Esophagus muscularis mucosa (tissue), 3 donors: ENCODE measurements at regions not wholly inside any gene's neighbourhood (a gene's known extent, or its start where the extent isn't known, plus 50 kb on each side); places are given as distances from the start of the nearest gene placed in this dataset.

ENCODE experiments used
- CTCF ChIP-seq, 3 experiments: fragments of 200-600 bp in 2 of 3; fragments of 450-650 bp in 1 of 3; sonication (generic) in 2 of 3; IDR thresholded peaks; one replicate each; pipeline ENCODE4 v1.5.1; 2017 to 2019; ENCODE audit warnings: antibody characterized with exemption in 3 of 3, mild to moderate bottlenecking in 2 of 3, moderate library complexity in 1 of 3
- POLR2A ChIP-seq: fragments of 450-650 bp; IDR thresholded peaks from one replicate; pipeline ENCODE4 v1.6.1; 2017; ENCODE audit warnings: antibody characterized with exemption, moderate library complexity, mild to moderate bottlenecking, low read depth

DNA sequence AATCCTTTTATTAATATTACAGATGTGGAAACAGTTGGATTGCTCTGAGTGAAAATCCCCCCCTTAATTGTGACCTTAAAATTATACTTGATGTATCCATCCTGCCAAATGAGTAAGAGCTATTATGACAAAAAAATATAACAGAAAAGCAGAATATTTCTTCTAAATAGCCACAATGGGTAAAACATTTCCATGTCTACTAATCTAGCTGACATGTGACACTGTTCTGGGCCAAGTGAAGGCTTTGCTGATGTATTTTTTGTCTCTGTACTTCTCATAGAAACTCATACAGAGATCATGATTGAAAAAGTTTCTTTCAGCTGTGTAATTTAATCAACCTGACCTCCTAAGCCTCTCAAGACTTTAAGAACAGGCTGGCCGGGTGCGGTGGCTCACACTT, 569.1 kb upstream of the ZFP42 start:
- TF ChIP-seq CTCF (IDR thresholded peaks at IDR 0.05) (no peak), POLR2A (no peak)
